ENCODE measurements at regions not wholly inside any gene's neighbourhood (a gene's known extent, or its start where the extent isn't known, plus 50 kb on each side); places are given as distances from the start of the nearest gene placed in this dataset.
A peak's percentile ranks its signal among the peaks of the same experiment; 100 is the strongest.

- no peak for DNase-seq (ENCODE audit: low read depth in 4 of 6, low spot score in 6 of 6)
- Histone ChIP-seq H3K9me3 (ENCODE audit: control insufficient read depth, insufficient read depth, low read length) (no peaks in the 10 kb centered on the region), H3K27ac (ENCODE audit: low read depth, low read length) (no peak overlapping the region), H3K4me1 (ENCODE audit: control insufficient read depth, insufficient read depth, low read length) (peaks cover 3% of the 10 kb centered on the region), H3K36me3 (ENCODE audit: control insufficient read depth, insufficient read depth, low read length) (no peaks in the 10 kb centered on the region), H3K4me3 (ENCODE audit: low read depth, low read length) (no peak overlapping the region), H3K27me3 (ENCODE audit: control insufficient read depth, insufficient read depth, low read length) (no peaks in the 10 kb centered on the region)
- WGBS (ENCODE audit: insufficient coverage), result 100% methylated on average over 3 of the region's 4 CpGs
Measured at GRCh38 chr6:139922236-139922635, 547.8 kb upstream of the CITED2 start.

- Histone ChIP-seq H3K4me3 (ENCODE audit: low read depth, low read length) (no peak overlapping the region), H3K9me3 (ENCODE audit: control insufficient read depth, insufficient read depth, low read length) (no peaks in the 10 kb centered on the region), H3K36me3 (ENCODE audit: control insufficient read depth, insufficient read depth, low read length) (no peaks in the 10 kb centered on the region), H3K4me1 (ENCODE audit: control insufficient read depth, insufficient read depth, low read length) (peaks cover 3% of the 10 kb centered on the region), H3K27me3 (ENCODE audit: control insufficient read depth, insufficient read depth, low read length) (no peaks in the 10 kb centered on the region), H3K27ac (ENCODE audit: low read depth, low read length) (no peak overlapping the region)
- no peak for DNase-seq (ENCODE audit: low read depth in 4 of 6, low spot score in 6 of 6)
- no CpG with 5 or more reads among the region's 2 CpGs for whole genome bisulfite sequencing (ENCODE audit: insufficient coverage)
Measured at GRCh38 chr6:139920776-139921100, 546.3 kb upstream of the CITED2 start.

GRCh38 chr6:139920027-139920775 is 545.8 kb upstream of the CITED2 start:
- Histone ChIP-seq H3K4me3 (ENCODE audit: low read depth, low read length) (no peak overlapping the region), H3K27me3 (ENCODE audit: control insufficient read depth, insufficient read depth, low read length) (no peaks in the 10 kb centered on the region), H3K36me3 (ENCODE audit: control insufficient read depth, insufficient read depth, low read length) (no peaks in the 10 kb centered on the region), H3K9me3 (ENCODE audit: control insufficient read depth, insufficient read depth, low read length) (no peaks in the 10 kb centered on the region), H3K27ac (ENCODE audit: low read depth, low read length) (no peak overlapping the region), H3K4me1 (ENCODE audit: control insufficient read depth, insufficient read depth, low read length) (peaks cover 3% of the 10 kb centered on the region)
- DNase-seq (ENCODE audit: low read depth in 4 of 6, low spot score in 6 of 6), result no peak
- 35% methylated on average over 4 of the region's 7 CpGs for WGBS (ENCODE audit: insufficient coverage)

DNA sequence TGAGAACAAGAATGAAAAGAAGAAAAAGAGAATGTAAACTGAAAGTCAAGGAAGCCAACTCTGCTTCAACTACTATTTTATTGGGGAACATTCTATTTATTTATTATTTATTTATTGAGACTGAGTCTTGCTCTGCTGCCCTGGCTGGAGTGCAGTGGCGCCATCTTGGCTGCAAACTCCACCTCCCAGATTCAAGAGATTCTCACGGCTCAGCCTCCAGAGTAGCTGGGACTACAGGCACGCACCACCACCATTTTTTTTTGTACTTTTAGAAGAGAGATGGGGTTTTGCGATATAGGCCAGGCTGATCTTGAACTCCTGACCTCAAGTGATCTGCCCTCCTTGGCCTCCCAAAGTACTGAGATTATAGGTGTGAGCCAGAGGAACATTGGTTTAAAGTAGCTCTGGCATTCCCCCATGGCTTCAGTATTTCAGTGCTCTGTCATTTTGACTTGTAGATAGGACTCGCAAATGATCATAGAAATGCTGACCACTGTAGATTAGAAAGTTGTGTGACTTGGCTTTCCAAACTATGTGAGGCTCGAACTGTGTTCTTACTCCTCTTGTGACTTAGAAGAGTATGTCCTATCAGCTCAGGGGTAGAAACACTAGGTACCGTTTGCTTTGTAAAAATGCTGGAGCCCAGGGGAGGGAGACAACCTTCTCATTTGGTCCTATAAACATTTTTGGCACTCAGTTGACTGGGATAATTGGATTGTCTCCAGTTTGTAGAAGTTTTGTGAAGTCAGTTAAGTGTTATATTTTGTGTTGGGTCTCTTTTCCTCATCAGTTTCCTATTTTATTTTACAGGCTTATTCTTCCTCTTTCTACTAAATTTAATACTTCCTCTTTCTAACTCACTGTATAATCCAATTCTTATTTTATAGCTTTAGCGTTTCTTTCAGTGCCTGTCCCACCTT is 544.9 kb upstream of the CITED2 start:
- WGBS (ENCODE audit: insufficient coverage), result 84% methylated on average over 4 of the region's 8 CpGs
- Histone ChIP-seq H3K9me3 (ENCODE audit: control insufficient read depth, insufficient read depth, low read length) (peaks cover 3% of the 10 kb centered on the region), H3K27ac (ENCODE audit: low read depth, low read length) (no peak overlapping the region), H3K4me1 (ENCODE audit: control insufficient read depth, insufficient read depth, low read length) (peaks cover 3% of the 10 kb centered on the region), H3K4me3 (ENCODE audit: low read depth, low read length) (no peak overlapping the region), H3K36me3 (ENCODE audit: control insufficient read depth, insufficient read depth, low read length) (no peaks in the 10 kb centered on the region), H3K27me3 (ENCODE audit: control insufficient read depth, insufficient read depth, low read length) (no peaks in the 10 kb centered on the region)
- DNase-seq (ENCODE audit: low read depth in 4 of 6, low spot score in 6 of 6), result no peak

DNA sequence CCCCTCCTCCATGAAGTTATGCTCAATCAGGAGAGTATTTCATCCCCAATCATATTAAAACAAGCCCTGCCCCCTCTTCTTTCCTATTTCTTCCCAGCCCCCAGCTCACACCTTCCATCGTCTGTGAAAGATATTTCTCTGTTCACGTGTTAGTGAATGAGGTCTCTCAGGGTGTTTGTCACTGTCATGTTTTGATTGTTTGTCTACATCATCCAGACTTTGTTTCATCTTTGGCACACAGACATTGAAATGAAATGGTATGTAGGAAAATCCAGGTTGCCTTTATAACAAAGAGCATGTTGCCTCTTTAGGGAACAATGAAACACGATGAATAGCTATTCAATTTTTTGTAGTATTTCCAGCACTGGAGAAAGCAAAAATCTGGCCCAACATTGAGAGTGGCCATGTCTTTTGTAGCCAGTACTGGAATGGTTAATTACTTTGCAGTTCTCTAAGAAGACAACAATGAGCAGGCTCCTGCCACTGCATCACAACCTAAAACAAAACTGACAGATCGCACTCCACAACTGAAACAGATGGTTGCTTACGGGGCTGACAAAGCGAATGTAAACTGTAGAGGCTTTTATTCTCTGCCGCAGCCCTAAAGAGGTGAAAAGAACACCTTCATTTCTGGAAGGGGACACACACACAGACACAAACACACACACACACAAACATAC is 543.6 kb upstream of the CITED2 start:
- Histone ChIP-seq H3K27me3 (ENCODE audit: control insufficient read depth, insufficient read depth, low read length) (no peaks in the 10 kb centered on the region), H3K27ac (ENCODE audit: low read depth, low read length) (no peak overlapping the region), H3K4me1 (ENCODE audit: control insufficient read depth, insufficient read depth, low read length) (peaks cover 3% of the 10 kb centered on the region), H3K4me3 (ENCODE audit: low read depth, low read length) (no peak overlapping the region), H3K36me3 (ENCODE audit: control insufficient read depth, insufficient read depth, low read length) (no peaks in the 10 kb centered on the region), H3K9me3 (ENCODE audit: control insufficient read depth, insufficient read depth, low read length) (peaks cover 3% of the 10 kb centered on the region)
- DNase-seq (ENCODE audit: low read depth in 4 of 6, low spot score in 6 of 6), result peak in 2 of 6 donors; percentile 65 to 67
- 23% methylated on average over 3 of the region's 7 CpGs for WGBS (ENCODE audit: insufficient coverage)

DNA sequence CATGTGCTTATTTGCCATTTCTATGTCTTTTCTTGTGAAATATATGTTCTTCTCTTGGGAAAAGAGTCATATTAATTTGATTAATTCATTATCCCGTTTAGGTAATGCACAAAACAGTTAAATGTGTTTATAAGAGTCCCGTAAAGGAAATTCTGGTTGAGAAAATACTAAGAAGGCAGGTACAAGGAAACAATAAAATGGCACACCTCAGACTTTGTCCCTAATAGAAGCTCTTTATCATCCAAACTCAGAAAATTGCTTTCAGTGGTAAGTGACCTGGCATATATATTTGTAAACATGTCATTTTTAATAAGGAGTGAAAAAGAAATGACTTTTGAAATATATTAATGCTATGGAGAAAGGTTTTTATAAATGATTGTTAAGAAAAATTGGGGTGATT is 540.5 kb upstream of the CITED2 start:
- H3K27ac ChIP-seq (ENCODE audit: low read depth, low read length), result no peak overlapping the region
- no peaks in the 10 kb centered on the region for H3K27me3 ChIP-seq (ENCODE audit: control insufficient read depth, insufficient read depth, low read length)
- WGBS (ENCODE audit: insufficient coverage), result no CpG with 5 or more reads among the region's 2 CpGs
- no peaks in the 10 kb centered on the region for H3K36me3 ChIP-seq (ENCODE audit: control insufficient read depth, insufficient read depth, low read length)
- peaks cover 3% of the 10 kb centered on the region for H3K9me3 ChIP-seq (ENCODE audit: control insufficient read depth, insufficient read depth, low read length)
- H3K4me1 ChIP-seq (ENCODE audit: control insufficient read depth, insufficient read depth, low read length), result peaks cover under 1% of the 10 kb centered on the region
- H3K4me3 ChIP-seq (ENCODE audit: low read depth, low read length), result no peak overlapping the region
- no peak for DNase-seq (ENCODE audit: low read depth in 4 of 6, low spot score in 6 of 6)

- 100% methylated on average over 5 of the region's 10 CpGs for WGBS (ENCODE audit: insufficient coverage)
- no peak overlapping the region for H3K4me3 ChIP-seq (ENCODE audit: low read depth, low read length)
- H3K27ac ChIP-seq (ENCODE audit: low read depth, low read length), result no peak overlapping the region
- peaks cover 3% of the 10 kb centered on the region for H3K9me3 ChIP-seq (ENCODE audit: control insufficient read depth, insufficient read depth, low read length)
- H3K4me1 ChIP-seq (ENCODE audit: control insufficient read depth, insufficient read depth, low read length), result no peaks in the 10 kb centered on the region
- H3K36me3 ChIP-seq (ENCODE audit: control insufficient read depth, insufficient read depth, low read length), result no peaks in the 10 kb centered on the region
- no peaks in the 10 kb centered on the region for H3K27me3 ChIP-seq (ENCODE audit: control insufficient read depth, insufficient read depth, low read length)
- DNase-seq (ENCODE audit: low read depth in 4 of 6, low spot score in 6 of 6), result no peak
Measured at GRCh38 chr6:139912735-139913400, 538.4 kb upstream of the CITED2 start.

- Histone ChIP-seq H3K4me3 (ENCODE audit: low read depth, low read length) (no peak overlapping the region), H3K9me3 (ENCODE audit: control insufficient read depth, insufficient read depth, low read length) (peaks cover 3% of the 10 kb centered on the region), H3K27me3 (ENCODE audit: control insufficient read depth, insufficient read depth, low read length) (no peaks in the 10 kb centered on the region), H3K27ac (ENCODE audit: low read depth, low read length) (no peak overlapping the region), H3K36me3 (ENCODE audit: control insufficient read depth, insufficient read depth, low read length) (no peaks in the 10 kb centered on the region), H3K4me1 (ENCODE audit: control insufficient read depth, insufficient read depth, low read length) (no peaks in the 10 kb centered on the region)
- DNase-seq (ENCODE audit: low read depth in 4 of 6, low spot score in 6 of 6), result no peak
Measured at GRCh38 chr6:139909992-139910391, 535.5 kb upstream of the CITED2 start.

GRCh38 chr6:139905404-139906052 is 531.1 kb upstream of the CITED2 start:
- Histone ChIP-seq H3K27ac (ENCODE audit: low read depth, low read length) (no peak overlapping the region), H3K9me3 (ENCODE audit: control insufficient read depth, insufficient read depth, low read length) (no peaks in the 10 kb centered on the region), H3K4me3 (ENCODE audit: low read depth, low read length) (no peak overlapping the region), H3K4me1 (ENCODE audit: control insufficient read depth, insufficient read depth, low read length) (no peaks in the 10 kb centered on the region), H3K27me3 (ENCODE audit: control insufficient read depth, insufficient read depth, low read length) (no peaks in the 10 kb centered on the region), H3K36me3 (ENCODE audit: control insufficient read depth, insufficient read depth, low read length) (no peaks in the 10 kb centered on the region)
- no CpG with 5 or more reads among the region's 3 CpGs for WGBS (ENCODE audit: insufficient coverage)
- peak in 2 of 6 donors; percentile 21 to 69 for DNase-seq (ENCODE audit: low read depth in 4 of 6, low spot score in 6 of 6)
